ENCODE measurements at regions not wholly inside any gene's neighbourhood (a gene's known extent, or its start where the extent isn't known, plus 50 kb on each side); places are given as distances from the start of the nearest gene placed in this dataset.

DNA sequence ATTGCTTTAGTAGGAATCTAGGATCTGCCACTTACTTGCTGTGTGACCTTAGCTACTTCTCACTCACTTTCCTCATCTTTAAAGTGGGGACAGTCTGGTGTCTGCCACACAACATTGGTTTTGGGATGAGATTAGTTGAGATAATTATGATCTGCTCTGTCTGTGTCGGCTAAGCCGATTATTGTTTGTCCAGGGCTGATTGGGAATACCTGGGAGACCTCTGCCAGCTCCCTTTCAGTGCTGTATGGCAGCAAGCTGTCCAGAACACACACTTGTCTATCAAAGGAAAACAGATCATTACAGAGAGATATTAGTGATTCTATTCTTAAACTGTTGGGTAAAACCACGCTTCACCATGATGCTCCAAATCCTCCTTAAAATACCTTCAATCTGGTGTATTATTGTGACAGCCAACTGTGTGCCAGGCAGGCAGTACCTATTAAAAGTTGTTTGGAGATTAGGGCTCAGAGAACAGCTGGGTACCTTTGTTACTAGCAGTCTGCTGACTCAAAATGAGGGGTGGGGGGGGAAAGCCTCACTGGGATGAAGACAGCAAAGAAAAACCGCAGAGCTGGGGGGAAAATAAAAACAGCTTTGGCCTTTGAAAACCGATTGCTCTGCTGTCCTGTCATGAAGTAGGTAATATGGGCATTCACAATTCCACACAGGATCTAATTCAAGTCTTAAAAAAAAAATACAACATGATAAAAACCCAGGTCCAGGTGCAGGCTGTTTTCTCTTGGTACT is 458.4 kb upstream of the C9orf72 start:
- TF ChIP-seq CTCF (conservative IDR thresholded peaks at IDR 0.05; ENCODE audit: low read depth, low read length) = no peak
- no peak for DNase-seq (ENCODE audit: low read depth)
- H3K4me3 ChIP-seq (ENCODE audit: low read depth, low read length) = no peak overlapping the region

DNA sequence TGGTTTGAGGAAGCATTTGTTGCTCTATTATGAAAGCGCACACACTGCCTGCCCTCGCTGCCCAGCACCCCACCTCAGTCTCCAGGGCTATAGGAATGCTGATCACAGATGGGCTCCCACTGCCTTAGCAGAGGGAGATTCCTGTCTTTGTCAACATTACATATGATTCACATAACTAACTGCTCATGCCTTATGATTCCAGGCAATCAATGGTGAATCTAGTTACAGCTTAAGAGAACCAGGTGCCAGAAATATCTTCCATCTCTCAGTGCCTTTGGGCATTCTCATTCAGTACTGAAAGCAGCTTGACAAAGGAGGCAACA is 458.9 kb upstream of the C9orf72 start:
- H3K4me3 ChIP-seq (ENCODE audit: low read depth, low read length) = no peak overlapping the region
- DNase-seq (ENCODE audit: low read depth) = peak; percentile 40
- TF ChIP-seq CTCF (conservative IDR thresholded peaks at IDR 0.05; ENCODE audit: low read depth, low read length) = no peak

GRCh38 chr9:28034242-28034641 is 461.0 kb upstream of the C9orf72 start:
- H3K4me3 ChIP-seq (ENCODE audit: low read depth, low read length) = no peak overlapping the region
- no peak for DNase-seq (ENCODE audit: low read depth)
- no peak for TF ChIP-seq CTCF (conservative IDR thresholded peaks at IDR 0.05; ENCODE audit: low read depth, low read length)

DNA sequence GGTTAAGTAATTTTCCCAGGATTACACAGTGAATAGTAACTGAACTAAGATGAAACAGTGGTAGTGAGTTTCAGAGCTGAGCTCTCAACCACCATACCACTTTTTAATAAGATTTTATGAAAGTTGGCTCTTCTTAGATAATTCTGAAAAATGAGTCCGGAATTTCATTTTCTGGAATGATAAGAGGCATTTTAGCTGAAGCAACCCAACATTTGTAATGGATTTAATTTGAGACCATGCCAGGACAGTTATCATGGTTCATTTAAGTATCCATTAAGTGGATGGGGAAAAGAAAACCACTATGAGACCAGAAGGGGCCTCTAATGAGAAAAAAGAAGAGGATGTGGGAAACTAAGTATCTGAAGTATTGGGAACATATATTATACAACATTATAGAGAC is 464.7 kb upstream of the C9orf72 start:
- no peak for TF ChIP-seq CTCF (conservative IDR thresholded peaks at IDR 0.05; ENCODE audit: low read depth, low read length)
- no peak overlapping the region for H3K4me3 ChIP-seq (ENCODE audit: low read depth, low read length)
- DNase-seq (ENCODE audit: low read depth) = no peak

DNA sequence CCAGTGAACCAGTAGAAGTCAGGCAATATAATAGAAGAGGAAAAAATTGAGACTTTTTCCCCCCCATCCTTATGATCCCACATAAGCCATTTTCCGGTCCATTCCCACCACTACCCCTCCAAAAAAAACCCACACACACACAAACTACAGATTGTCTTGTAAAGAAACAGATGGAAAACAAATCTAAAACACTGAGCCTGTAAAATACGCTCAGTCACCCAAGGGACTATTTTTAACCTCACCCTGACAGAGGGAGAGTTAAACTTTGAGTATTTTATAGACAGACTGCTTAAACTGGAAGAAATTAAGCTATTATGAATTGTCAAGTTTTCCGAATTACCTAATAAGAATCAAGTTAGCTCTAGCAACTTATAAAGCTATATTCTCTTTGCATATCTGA is 471.8 kb upstream of the C9orf72 start:
- no peak for TF ChIP-seq CTCF (conservative IDR thresholded peaks at IDR 0.05; ENCODE audit: low read depth, low read length)
- H3K4me3 ChIP-seq (ENCODE audit: low read depth, low read length) = no peak overlapping the region
- DNase-seq (ENCODE audit: low read depth) = no peak

DNA sequence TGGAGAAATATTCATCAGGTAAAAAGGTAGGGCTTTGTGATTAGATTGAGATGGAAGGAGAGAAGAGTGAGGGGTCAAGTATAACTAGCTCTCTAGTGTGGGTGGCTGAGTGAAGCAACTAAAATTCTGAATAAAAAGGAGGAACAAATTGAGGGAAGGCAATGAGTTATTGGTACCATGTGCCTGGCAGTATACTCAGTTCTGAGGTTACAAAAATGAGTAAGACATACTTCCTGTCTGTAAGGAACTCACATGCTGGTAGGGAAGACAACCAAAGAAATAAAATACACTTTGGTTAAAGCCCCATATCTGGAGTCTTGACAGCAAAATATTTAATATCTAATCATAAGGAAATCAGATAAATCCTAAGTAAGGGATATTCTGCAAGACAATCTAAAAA is 476.8 kb upstream of the C9orf72 start:
- no peak overlapping the region for H3K4me3 ChIP-seq (ENCODE audit: low read depth, low read length)
- no peak for TF ChIP-seq CTCF (conservative IDR thresholded peaks at IDR 0.05; ENCODE audit: low read depth, low read length)
- no peak for DNase-seq (ENCODE audit: low read depth)

GRCh38 chr9:28050941-28051340 is 477.7 kb upstream of the C9orf72 start:
- peak; percentile 12 for DNase-seq (ENCODE audit: low read depth)
- H3K4me3 ChIP-seq (ENCODE audit: low read depth, low read length) = no peak overlapping the region

More at GRCh38 chr9:28050941-28051340, 477.7 kb upstream of the C9orf72 start:
- TF ChIP-seq CTCF (conservative IDR thresholded peaks at IDR 0.05; ENCODE audit: low read depth, low read length) = no peak

Data from choroid plexus epithelial cell (primary cell).